SIG-M5 treated with dmso at 0.1 percent for 504 hours (cell line): ENCODE measurements at regions not wholly inside any gene's neighbourhood (a gene's known extent, or its start where the extent isn't known, plus 50 kb on each side); places are given as distances from the start of the nearest gene placed in this dataset.

Experiments
- DNase-seq: peaks from one replicate; lab custom pipeline; 2025; ENCODE audit not compliant: unreplicated experiment; lab: John Stamatoyannopoulos, UW

GRCh38 chr2:109070290-109070689 is 58.7 kb upstream of the SH3RF3 start:
- no peak for DNase-seq

GRCh38 chr2:109069331-109070194 is 59.4 kb upstream of the SH3RF3 start:
- DNase-seq = no peak

GRCh38 chr2:109068811-109069210 is 60.2 kb upstream of the SH3RF3 start:
- no peak for DNase-seq

GRCh38 chr2:109067631-109068125 is 61.3 kb upstream of the SH3RF3 start:
- DNase-seq = no peak

GRCh38 chr2:109066917-109067597 is 61.9 kb upstream of the SH3RF3 start:
- DNase-seq = no peak

- DNase-seq = no peak
Observed at GRCh38 chr2:109066501-109066900, 62.5 kb upstream of the SH3RF3 start.

GRCh38 chr2:109065391-109065734 is 63.6 kb upstream of the SH3RF3 start:
- no peak for DNase-seq

GRCh38 chr2:109064660-109065390 is 64.2 kb upstream of the SH3RF3 start:
- DNase-seq = no peak

- DNase-seq = no peak
Observed at GRCh38 chr2:109062859-109063700, 65.9 kb upstream of the SH3RF3 start.

- no peak for DNase-seq
Observed at GRCh38 chr2:109062145-109062858, 66.7 kb upstream of the SH3RF3 start.

- DNase-seq = no peak
Observed at GRCh38 chr2:109061736-109062135, 67.3 kb upstream of the SH3RF3 start.

GRCh38 chr2:109060496-109060895 is 68.5 kb upstream of the SH3RF3 start:
- DNase-seq = no peak

GRCh38 chr2:109059474-109060165 is 69.4 kb upstream of the SH3RF3 start:
- DNase-seq = no peak

- DNase-seq = no peak
Observed at GRCh38 chr2:109058802-109059201, 69.8 kb upstream of the EDAR start.

GRCh38 chr2:109058191-109058632 is 69.2 kb upstream of the EDAR start:
- no peak for DNase-seq

GRCh38 chr2:109057686-109058085 is 68.7 kb upstream of the EDAR start:
- no peak for DNase-seq

GRCh38 chr2:109055435-109055834 is 66.4 kb upstream of the EDAR start:
- no peak for DNase-seq

GRCh38 chr2:109054865-109055264 is 65.8 kb upstream of the EDAR start:
- no peak for DNase-seq

- no peak for DNase-seq
Observed at GRCh38 chr2:109053716-109054115, 64.7 kb upstream of the EDAR start.
